Mammary epithelial cell (primary cell): ENCODE measurements at regions not wholly inside any gene's neighbourhood (a gene's known extent, or its start where the extent isn't known, plus 50 kb on each side); places are given as distances from the start of the nearest gene placed in this dataset.

Experiments used
- EZH2 ChIP-seq: IDR thresholded peaks from 2 replicates; pipeline ENCODE4 v1.6.1; 2012; ENCODE audit warnings: low read length, inconsistent platforms, borderline replicate concordance
- TF ChIP-seq, protein P1 (sequence below), 2 donors: IDR thresholded peaks in 1 of 2; conservative IDR thresholded peaks in 1 of 2; 2 replicates each; pipeline ENCODE4 v1.5.1; 2011 to 2012; ENCODE audit warnings: inconsistent platforms in 2 of 2, low read length in 2 of 2, mild to moderate bottlenecking in 2 of 2, control low read depth in 1 of 2, low read depth in 1 of 2; ENCODE audit not compliant: insufficient read depth in 1 of 2; ENCODE audit errors: extremely low read depth in 1 of 2

GRCh38 chr2:8382485-8382884 is 299.4 kb upstream of the ID2 start:
- TF ChIP-seq EZH2 = no peak
- TF ChIP-seq, protein P1, sequence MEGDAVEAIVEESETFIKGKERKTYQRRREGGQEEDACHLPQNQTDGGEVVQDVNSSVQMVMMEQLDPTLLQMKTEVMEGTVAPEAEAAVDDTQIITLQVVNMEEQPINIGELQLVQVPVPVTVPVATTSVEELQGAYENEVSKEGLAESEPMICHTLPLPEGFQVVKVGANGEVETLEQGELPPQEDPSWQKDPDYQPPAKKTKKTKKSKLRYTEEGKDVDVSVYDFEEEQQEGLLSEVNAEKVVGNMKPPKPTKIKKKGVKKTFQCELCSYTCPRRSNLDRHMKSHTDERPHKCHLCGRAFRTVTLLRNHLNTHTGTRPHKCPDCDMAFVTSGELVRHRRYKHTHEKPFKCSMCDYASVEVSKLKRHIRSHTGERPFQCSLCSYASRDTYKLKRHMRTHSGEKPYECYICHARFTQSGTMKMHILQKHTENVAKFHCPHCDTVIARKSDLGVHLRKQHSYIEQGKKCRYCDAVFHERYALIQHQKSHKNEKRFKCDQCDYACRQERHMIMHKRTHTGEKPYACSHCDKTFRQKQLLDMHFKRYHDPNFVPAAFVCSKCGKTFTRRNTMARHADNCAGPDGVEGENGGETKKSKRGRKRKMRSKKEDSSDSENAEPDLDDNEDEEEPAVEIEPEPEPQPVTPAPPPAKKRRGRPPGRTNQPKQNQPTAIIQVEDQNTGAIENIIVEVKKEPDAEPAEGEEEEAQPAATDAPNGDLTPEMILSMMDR (conservative IDR thresholded peaks at IDR 0.05 in 1 of 2, IDR thresholded peaks at IDR 0.05 in 1 of 2; ENCODE audit: extremely low read depth in 1 of 2, insufficient read depth in 1 of 2, low read depth in 1 of 2, low read length in 2 of 2) = no peak
